ENCODE measurements at regions not wholly inside any gene's neighbourhood (a gene's known extent, or its start where the extent isn't known, plus 50 kb on each side); places are given as distances from the start of the nearest gene placed in this dataset.

GRCh38 chr9:105062222-105062855 lies 134.4 kb upstream of the ABCA1 start:
- ATAC-seq (replicated peaks) (no peak), DNase-seq (no peak)
- H3K36me3 Mint-ChIP-seq: peaks cover 0 to 4% of the 10 kb centered on the region in 2 donors
- peaks cover 19 to 20% of the 10 kb centered on the region in 2 donors for H3K4me1 Mint-ChIP-seq
- peak overlapping the region; percentile 70 for H3K27ac Mint-ChIP-seq
- peaks cover 23 to 28% of the 10 kb centered on the region in 2 donors for H3K27me3 Mint-ChIP-seq
- H3K4me3 Mint-ChIP-seq: peak overlapping the region in 1 of 2 donors; percentile 12
- H3K9me3 Mint-ChIP-seq: peaks cover 3% of the 10 kb centered on the region in 2 donors

- no peak for DNase-seq
- peaks cover 23 to 28% of the 10 kb centered on the region in 2 donors for H3K27me3 Mint-ChIP-seq
- no peak overlapping the region for H3K4me3 Mint-ChIP-seq
- peak overlapping the region; percentile 84 for H3K27ac Mint-ChIP-seq
- H3K4me1 Mint-ChIP-seq: peaks cover 19 to 20% of the 10 kb centered on the region in 2 donors
- peaks cover 0 to 4% of the 10 kb centered on the region in 2 donors for H3K36me3 Mint-ChIP-seq
- peaks cover 3% of the 10 kb centered on the region in 2 donors for H3K9me3 Mint-ChIP-seq
- no peak for ATAC-seq (replicated peaks)
Measured at GRCh38 chr9:105064248-105065097, 136.5 kb upstream of the ABCA1 start.

- DNase-seq (no peak), ATAC-seq (replicated peaks) (no peak)
- Mint-ChIP-seq H3K9me3 (peaks cover 3% of the 10 kb centered on the region in 2 donors), H3K27me3 (peaks cover 23 to 28% of the 10 kb centered on the region in 2 donors), H3K36me3 (peaks cover 0 to 4% of the 10 kb centered on the region in 2 donors), H3K4me3 (no peak overlapping the region), H3K4me1 (peaks cover 19 to 20% of the 10 kb centered on the region in 2 donors), H3K27ac (no peak overlapping the region)
Measured at GRCh38 chr9:105065098-105066088, 137.4 kb upstream of the ABCA1 start.

GRCh38 chr9:105066275-105066865 lies 138.4 kb upstream of the ABCA1 start:
- DNase-seq (no peak), ATAC-seq (replicated peaks) (no peak)
- Mint-ChIP-seq H3K9me3 (peaks cover 3% of the 10 kb centered on the region in 2 donors), H3K27me3 (peaks cover 13 to 20% of the 10 kb centered on the region in 2 donors), H3K36me3 (peaks cover 0 to 2% of the 10 kb centered on the region in 2 donors), H3K27ac (peak overlapping the region; percentile 14), H3K4me1 (peaks cover 19 to 20% of the 10 kb centered on the region in 2 donors), H3K4me3 (no peak overlapping the region)

- H3K27ac Mint-ChIP-seq: no peak overlapping the region
- H3K9me3 Mint-ChIP-seq: peaks cover 3% of the 10 kb centered on the region in 2 donors
- H3K36me3 Mint-ChIP-seq: peaks cover 0 to 2% of the 10 kb centered on the region in 2 donors
- H3K4me3 Mint-ChIP-seq: no peak overlapping the region
- peaks cover 10 to 17% of the 10 kb centered on the region in 2 donors for H3K4me1 Mint-ChIP-seq
- peaks cover 5 to 12% of the 10 kb centered on the region in 2 donors for H3K27me3 Mint-ChIP-seq
- no peak for DNase-seq
- no peak for ATAC-seq (replicated peaks)
Measured at GRCh38 chr9:105067895-105068580, 140.1 kb upstream of the ABCA1 start.

- H3K36me3 Mint-ChIP-seq: no peaks in the 10 kb centered on the region
Measured at GRCh38 chr9:105069285-105069684, 141.3 kb upstream of the ABCA1 start.

GRCh38 chr9:105069696-105070095 lies 141.7 kb upstream of the ABCA1 start:
- no peak for DNase-seq
- Mint-ChIP-seq H3K27ac (no peak overlapping the region), H3K36me3 (no peaks in the 10 kb centered on the region), H3K9me3 (no peaks in the 10 kb centered on the region), H3K27me3 (peaks cover 0 to 2% of the 10 kb centered on the region in 2 donors), H3K4me1 (peaks cover 0 to 10% of the 10 kb centered on the region in 2 donors), H3K4me3 (no peak overlapping the region)
- no peak for ATAC-seq (replicated peaks)

More at GRCh38 chr9:105069285-105069684, 141.3 kb upstream of the ABCA1 start:
- H3K9me3 Mint-ChIP-seq: no peaks in the 10 kb centered on the region
- ATAC-seq (replicated peaks): no peak
- DNase-seq: no peak
- no peak overlapping the region for H3K27ac Mint-ChIP-seq
- peaks cover 0 to 6% of the 10 kb centered on the region in 2 donors for H3K27me3 Mint-ChIP-seq
- peaks cover 2 to 11% of the 10 kb centered on the region in 2 donors for H3K4me1 Mint-ChIP-seq
- H3K4me3 Mint-ChIP-seq: no peak overlapping the region

- Mint-ChIP-seq H3K4me3 (no peak overlapping the region), H3K9me3 (no peaks in the 10 kb centered on the region), H3K27ac (no peak overlapping the region), H3K27me3 (no peaks in the 10 kb centered on the region), H3K36me3 (no peaks in the 10 kb centered on the region), H3K4me1 (peaks cover 0 to 7% of the 10 kb centered on the region in 2 donors)
- DNase-seq (no peak), ATAC-seq (replicated peaks) (no peak)
Measured at GRCh38 chr9:105070176-105070575, 142.2 kb upstream of the ABCA1 start.

GRCh38 chr9:105072476-105072875 lies 144.5 kb upstream of the ABCA1 start:
- no peaks in the 10 kb centered on the region for H3K4me1 Mint-ChIP-seq
- H3K4me3 Mint-ChIP-seq: no peak overlapping the region
- no peak overlapping the region for H3K27ac Mint-ChIP-seq
- H3K9me3 Mint-ChIP-seq: no peaks in the 10 kb centered on the region
- ATAC-seq (replicated peaks): no peak
- no peaks in the 10 kb centered on the region for H3K27me3 Mint-ChIP-seq
- no peaks in the 10 kb centered on the region for H3K36me3 Mint-ChIP-seq
- no peak for DNase-seq

GRCh38 chr9:105073147-105073546 lies 145.2 kb upstream of the ABCA1 start:
- no peak for DNase-seq
- Mint-ChIP-seq H3K4me3 (no peak overlapping the region), H3K36me3 (no peaks in the 10 kb centered on the region), H3K27ac (no peak overlapping the region), H3K9me3 (no peaks in the 10 kb centered on the region), H3K4me1 (no peaks in the 10 kb centered on the region), H3K27me3 (no peaks in the 10 kb centered on the region)
- ATAC-seq (replicated peaks): no peak

GRCh38 chr9:105074491-105074890 lies 146.5 kb upstream of the ABCA1 start:
- H3K27me3 Mint-ChIP-seq: no peaks in the 10 kb centered on the region

GRCh38 chr9:105076729-105077128 lies 148.8 kb upstream of the ABCA1 start:
- no peaks in the 10 kb centered on the region for H3K27me3 Mint-ChIP-seq
- no peaks in the 10 kb centered on the region for H3K4me1 Mint-ChIP-seq
- no peak overlapping the region for H3K27ac Mint-ChIP-seq
- no peaks in the 10 kb centered on the region for H3K36me3 Mint-ChIP-seq
- no peaks in the 10 kb centered on the region for H3K9me3 Mint-ChIP-seq
- ATAC-seq (replicated peaks): no peak
- no peak for DNase-seq
- H3K4me3 Mint-ChIP-seq: no peak overlapping the region

More at GRCh38 chr9:105074491-105074890, 146.5 kb upstream of the ABCA1 start:
- DNase-seq (no peak), ATAC-seq (replicated peaks) (no peak)
- no peaks in the 10 kb centered on the region for H3K36me3 Mint-ChIP-seq
- no peaks in the 10 kb centered on the region for H3K4me1 Mint-ChIP-seq
- no peak overlapping the region for H3K27ac Mint-ChIP-seq
- no peak overlapping the region for H3K4me3 Mint-ChIP-seq
- H3K9me3 Mint-ChIP-seq: no peaks in the 10 kb centered on the region

- no peak for ATAC-seq (replicated peaks)
- Mint-ChIP-seq H3K4me1 (no peaks in the 10 kb centered on the region), H3K27me3 (no peaks in the 10 kb centered on the region), H3K27ac (no peak overlapping the region), H3K9me3 (no peaks in the 10 kb centered on the region), H3K4me3 (no peak overlapping the region), H3K36me3 (no peaks in the 10 kb centered on the region)
- no peak for DNase-seq
Measured at GRCh38 chr9:105079457-105079856, 151.5 kb upstream of the ABCA1 start.
